Mammary epithelial cell (primary cell): ENCODE measurements at regions not wholly inside any gene's neighbourhood (a gene's known extent, or its start where the extent isn't known, plus 50 kb on each side); places are given as distances from the start of the nearest gene placed in this dataset.

Experiments used
- EZH2 ChIP-seq: IDR thresholded peaks from 2 replicates; pipeline ENCODE4 v1.6.1; 2012; ENCODE audit warnings: low read length, inconsistent platforms, borderline replicate concordance
- TF ChIP-seq, protein P1 (sequence below), 2 donors: IDR thresholded peaks in 1 of 2; conservative IDR thresholded peaks in 1 of 2; 2 replicates each; pipeline ENCODE4 v1.5.1; 2011 to 2012; ENCODE audit warnings: inconsistent platforms in 2 of 2, low read length in 2 of 2, mild to moderate bottlenecking in 2 of 2, control low read depth in 1 of 2, low read depth in 1 of 2; ENCODE audit not compliant: insufficient read depth in 1 of 2; ENCODE audit errors: extremely low read depth in 1 of 2

DNA sequence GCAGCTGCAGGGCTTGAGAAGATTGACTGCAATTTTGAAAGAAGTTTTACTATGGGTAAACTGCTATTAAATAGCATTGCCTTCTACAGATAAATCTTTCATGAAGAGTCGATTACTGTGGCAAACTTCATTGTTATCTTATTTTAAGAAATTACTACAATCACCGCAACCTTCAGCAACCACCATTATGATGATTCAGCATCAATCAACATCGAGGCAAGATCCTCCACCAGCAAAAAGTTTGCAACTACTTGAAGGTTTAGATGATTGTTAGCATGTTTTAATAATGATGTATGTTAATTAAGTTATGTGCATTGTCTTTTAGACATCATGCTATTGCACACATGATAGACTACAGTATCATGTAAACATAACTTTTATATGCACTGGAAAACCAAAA is 1511.0 kb downstream of the FSTL5 start:
- TF ChIP-seq, protein P1, sequence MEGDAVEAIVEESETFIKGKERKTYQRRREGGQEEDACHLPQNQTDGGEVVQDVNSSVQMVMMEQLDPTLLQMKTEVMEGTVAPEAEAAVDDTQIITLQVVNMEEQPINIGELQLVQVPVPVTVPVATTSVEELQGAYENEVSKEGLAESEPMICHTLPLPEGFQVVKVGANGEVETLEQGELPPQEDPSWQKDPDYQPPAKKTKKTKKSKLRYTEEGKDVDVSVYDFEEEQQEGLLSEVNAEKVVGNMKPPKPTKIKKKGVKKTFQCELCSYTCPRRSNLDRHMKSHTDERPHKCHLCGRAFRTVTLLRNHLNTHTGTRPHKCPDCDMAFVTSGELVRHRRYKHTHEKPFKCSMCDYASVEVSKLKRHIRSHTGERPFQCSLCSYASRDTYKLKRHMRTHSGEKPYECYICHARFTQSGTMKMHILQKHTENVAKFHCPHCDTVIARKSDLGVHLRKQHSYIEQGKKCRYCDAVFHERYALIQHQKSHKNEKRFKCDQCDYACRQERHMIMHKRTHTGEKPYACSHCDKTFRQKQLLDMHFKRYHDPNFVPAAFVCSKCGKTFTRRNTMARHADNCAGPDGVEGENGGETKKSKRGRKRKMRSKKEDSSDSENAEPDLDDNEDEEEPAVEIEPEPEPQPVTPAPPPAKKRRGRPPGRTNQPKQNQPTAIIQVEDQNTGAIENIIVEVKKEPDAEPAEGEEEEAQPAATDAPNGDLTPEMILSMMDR (conservative IDR thresholded peaks at IDR 0.05 in 1 of 2, IDR thresholded peaks at IDR 0.05 in 1 of 2; ENCODE audit: extremely low read depth in 1 of 2, insufficient read depth in 1 of 2, low read depth in 1 of 2, low read length in 2 of 2) = no peak
- TF ChIP-seq EZH2 = no peak
